HepG2 (cell line): ENCODE measurements at regions not wholly inside any gene's neighbourhood (a gene's known extent, or its start where the extent isn't known, plus 50 kb on each side); places are given as distances from the start of the nearest gene placed in this dataset.
A peak's percentile ranks its signal among the peaks of the same experiment; 100 is the strongest.

Source experiments
- EP300 ChIP-seq, 3 experiments: sonication (generic) in 1 of 3; formaldehyde crosslinking in 1 of 3; IDR thresholded peaks; 2 replicates each; pipeline versions ENCODE4 v1.5.1 to v1.6.1; 2011 to 2020; ENCODE audit warnings: low read depth in 2 of 3, low read length in 2 of 3, borderline replicate concordance in 1 of 3, improper control_type of control experiment in 1 of 3, mild to moderate bottlenecking in 1 of 3, missing genetic modification reagents in 1 of 3, moderate library complexity in 1 of 3
- IKZF1 ChIP-seq: fragments of 450-650 bp; IDR thresholded peaks from 2 replicates; pipeline ENCODE4 v1.7.1; 2016
- MTF1 ChIP-seq: sonication (generic); formaldehyde crosslinking; IDR thresholded peaks from 2 replicates; pipeline ENCODE4 v1.5.0; 2020; ENCODE audit warnings: missing genetic modification reagents
- PCBP1 ChIP-seq: fragments of 200-400 bp; formaldehyde crosslinking; IDR thresholded peaks from 2 replicates; pipeline ENCODE4 v1.6.1; 2017; ENCODE audit warnings: mild to moderate bottlenecking, low read depth, low read length, borderline replicate concordance
- SMARCE1 ChIP-seq: fragments of 450-650 bp; IDR thresholded peaks from 2 replicates; pipeline ENCODE4 v1.6.1; 2017; ENCODE audit warnings: borderline replicate concordance
- TBX2 ChIP-seq: sonication (generic); formaldehyde crosslinking; IDR thresholded peaks from 2 replicates; pipeline ENCODE4 v1.5.0; 2020; ENCODE audit warnings: missing genetic modification reagents, mild to moderate bottlenecking, borderline replicate concordance
- TFDP1 ChIP-seq: IDR thresholded peaks from 2 replicates; pipeline ENCODE4 v1.6.1; 2016; ENCODE audit warnings: missing compliant biosample characterization, missing genetic modification reagents, borderline replicate concordance
- TP53 ChIP-seq: sonication (generic); formaldehyde crosslinking; conservative IDR thresholded peaks from 2 replicates; pipeline ENCODE4 v1.4.0; 2020; ENCODE audit warnings: missing genetic modification reagents
- ZFX ChIP-seq: sonication (generic); formaldehyde crosslinking; IDR thresholded peaks from 2 replicates; pipeline ENCODE4 v1.4.0; 2020; ENCODE audit warnings: mild to moderate bottlenecking, low read depth, missing genetic modification reagents, moderate library complexity
- ZMYM4 ChIP-seq: sonication (generic); formaldehyde crosslinking; IDR thresholded peaks from 2 replicates; pipeline ENCODE4 v1.8.1; 2023; ENCODE audit warnings: mild to moderate bottlenecking, missing genetic modification reagents
- ZNF18 ChIP-seq: sonication (generic); formaldehyde crosslinking; IDR thresholded peaks from 2 replicates; pipeline ENCODE4 v1.8.0; 2022; ENCODE audit warnings: mild to moderate bottlenecking, missing genetic modification reagents; ENCODE audit not compliant: insufficient replicate concordance
- ZNF570 ChIP-seq: sonication (generic); formaldehyde crosslinking; IDR thresholded peaks from 2 replicates; pipeline ENCODE4 v1.4.0; 2020; ENCODE audit warnings: mild to moderate bottlenecking, missing genetic modification reagents, borderline replicate concordance
- ZNF766 ChIP-seq: sonication (generic); formaldehyde crosslinking; IDR thresholded peaks from 2 replicates; pipeline ENCODE4 v1.5.0; 2020; ENCODE audit warnings: missing genetic modification reagents, borderline replicate concordance
- ZSCAN20 ChIP-seq: sonication (generic); formaldehyde crosslinking; IDR thresholded peaks from 2 replicates; pipeline ENCODE4 v1.4.0; 2020; ENCODE audit warnings: missing genetic modification reagents, mild to moderate bottlenecking, borderline replicate concordance
- TF ChIP-seq, protein P1 (sequence below): sonication (generic); formaldehyde crosslinking; IDR thresholded peaks from 2 replicates; pipeline ENCODE4 v1.4.0; 2020; ENCODE audit warnings: missing genetic modification reagents, borderline replicate concordance
- TF ChIP-seq, protein P2 (sequence below): sonication (generic); formaldehyde crosslinking; IDR thresholded peaks from 2 replicates; pipeline ENCODE4 v1.4.0; 2020; ENCODE audit warnings: missing genetic modification reagents, borderline replicate concordance
- TF ChIP-seq, protein P3 (sequence below): sonication (generic); formaldehyde crosslinking; IDR thresholded peaks from 2 replicates; pipeline ENCODE4 v1.4.0; 2020; ENCODE audit warnings: missing genetic modification reagents

GRCh38 chr14:54047645-54048308, 91.2 kb upstream of the BMP4 start (continued):
- TF ChIP-seq SMARCE1 (no peak), EP300 (IDR thresholded peaks at IDR 0.05; ENCODE audit: low read depth in 2 of 2, low read length in 2 of 2) (peak in 1 of 2 experiments; percentile 80; a peak in 2 of 4 replicates), EP300 (CRISPR knock-in tag; IDR thresholded peaks at IDR 0.05; ENCODE audit: borderline replicate concordance) (peak; percentile 77), ZFX (peak; percentile 20; the same call in 1 of the 2 replicates), ZMYM4 (CRISPR knock-in tag) (peak; percentile 91), ZNF766 (CRISPR knock-in tag) (no peak), TBX2 (CRISPR knock-in tag) (peak; percentile 81), TP53 (CRISPR knock-in tag) (no peak), MTF1 (no peak), TFDP1 (CRISPR knock-in tag) (peak; percentile 92), IKZF1 (no peak), ZSCAN20 (CRISPR knock-in tag) (no peak), ZNF570 (no peak), ZNF18 (CRISPR knock-in tag) (no peak), PCBP1 (no peak)
- TF ChIP-seq, protein P1, sequence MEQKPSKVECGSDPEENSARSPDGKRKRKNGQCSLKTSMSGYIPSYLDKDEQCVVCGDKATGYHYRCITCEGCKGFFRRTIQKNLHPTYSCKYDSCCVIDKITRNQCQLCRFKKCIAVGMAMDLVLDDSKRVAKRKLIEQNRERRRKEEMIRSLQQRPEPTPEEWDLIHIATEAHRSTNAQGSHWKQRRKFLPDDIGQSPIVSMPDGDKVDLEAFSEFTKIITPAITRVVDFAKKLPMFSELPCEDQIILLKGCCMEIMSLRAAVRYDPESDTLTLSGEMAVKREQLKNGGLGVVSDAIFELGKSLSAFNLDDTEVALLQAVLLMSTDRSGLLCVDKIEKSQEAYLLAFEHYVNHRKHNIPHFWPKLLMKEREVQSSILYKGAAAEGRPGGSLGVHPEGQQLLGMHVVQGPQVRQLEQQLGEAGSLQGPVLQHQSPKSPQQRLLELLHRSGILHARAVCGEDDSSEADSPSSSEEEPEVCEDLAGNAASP (CRISPR knock-in tag) = peak; percentile 60; the same call in 1 of the 2 replicates
- TF ChIP-seq, protein P2, sequence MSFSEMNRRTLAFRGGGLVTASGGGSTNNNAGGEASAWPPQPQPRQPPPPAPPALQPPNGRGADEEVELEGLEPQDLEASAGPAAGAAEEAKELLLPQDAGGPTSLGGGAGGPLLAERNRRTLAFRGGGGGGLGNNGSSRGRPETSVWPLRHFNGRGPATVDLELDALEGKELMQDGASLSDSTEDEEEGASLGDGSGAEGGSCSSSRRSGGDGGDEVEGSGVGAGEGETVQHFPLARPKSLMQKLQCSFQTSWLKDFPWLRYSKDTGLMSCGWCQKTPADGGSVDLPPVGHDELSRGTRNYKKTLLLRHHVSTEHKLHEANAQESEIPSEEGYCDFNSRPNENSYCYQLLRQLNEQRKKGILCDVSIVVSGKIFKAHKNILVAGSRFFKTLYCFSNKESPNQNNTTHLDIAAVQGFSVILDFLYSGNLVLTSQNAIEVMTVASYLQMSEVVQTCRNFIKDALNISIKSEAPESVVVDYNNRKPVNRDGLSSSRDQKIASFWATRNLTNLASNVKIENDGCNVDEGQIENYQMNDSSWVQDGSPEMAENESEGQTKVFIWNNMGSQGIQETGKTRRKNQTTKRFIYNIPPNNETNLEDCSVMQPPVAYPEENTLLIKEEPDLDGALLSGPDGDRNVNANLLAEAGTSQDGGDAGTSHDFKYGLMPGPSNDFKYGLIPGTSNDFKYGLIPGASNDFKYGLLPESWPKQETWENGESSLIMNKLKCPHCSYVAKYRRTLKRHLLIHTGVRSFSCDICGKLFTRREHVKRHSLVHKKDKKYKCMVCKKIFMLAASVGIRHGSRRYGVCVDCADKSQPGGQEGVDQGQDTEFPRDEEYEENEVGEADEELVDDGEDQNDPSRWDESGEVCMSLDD (CRISPR knock-in tag) = no peak
- TF ChIP-seq, protein P3, sequence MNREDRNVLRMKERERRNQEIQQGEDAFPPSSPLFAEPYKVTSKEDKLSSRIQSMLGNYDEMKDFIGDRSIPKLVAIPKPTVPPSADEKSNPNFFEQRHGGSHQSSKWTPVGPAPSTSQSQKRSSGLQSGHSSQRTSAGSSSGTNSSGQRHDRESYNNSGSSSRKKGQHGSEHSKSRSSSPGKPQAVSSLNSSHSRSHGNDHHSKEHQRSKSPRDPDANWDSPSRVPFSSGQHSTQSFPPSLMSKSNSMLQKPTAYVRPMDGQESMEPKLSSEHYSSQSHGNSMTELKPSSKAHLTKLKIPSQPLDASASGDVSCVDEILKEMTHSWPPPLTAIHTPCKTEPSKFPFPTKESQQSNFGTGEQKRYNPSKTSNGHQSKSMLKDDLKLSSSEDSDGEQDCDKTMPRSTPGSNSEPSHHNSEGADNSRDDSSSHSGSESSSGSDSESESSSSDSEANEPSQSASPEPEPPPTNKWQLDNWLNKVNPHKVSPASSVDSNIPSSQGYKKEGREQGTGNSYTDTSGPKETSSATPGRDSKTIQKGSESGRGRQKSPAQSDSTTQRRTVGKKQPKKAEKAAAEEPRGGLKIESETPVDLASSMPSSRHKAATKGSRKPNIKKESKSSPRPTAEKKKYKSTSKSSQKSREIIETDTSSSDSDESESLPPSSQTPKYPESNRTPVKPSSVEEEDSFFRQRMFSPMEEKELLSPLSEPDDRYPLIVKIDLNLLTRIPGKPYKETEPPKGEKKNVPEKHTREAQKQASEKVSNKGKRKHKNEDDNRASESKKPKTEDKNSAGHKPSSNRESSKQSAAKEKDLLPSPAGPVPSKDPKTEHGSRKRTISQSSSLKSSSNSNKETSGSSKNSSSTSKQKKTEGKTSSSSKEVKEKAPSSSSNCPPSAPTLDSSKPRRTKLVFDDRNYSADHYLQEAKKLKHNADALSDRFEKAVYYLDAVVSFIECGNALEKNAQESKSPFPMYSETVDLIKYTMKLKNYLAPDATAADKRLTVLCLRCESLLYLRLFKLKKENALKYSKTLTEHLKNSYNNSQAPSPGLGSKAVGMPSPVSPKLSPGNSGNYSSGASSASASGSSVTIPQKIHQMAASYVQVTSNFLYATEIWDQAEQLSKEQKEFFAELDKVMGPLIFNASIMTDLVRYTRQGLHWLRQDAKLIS = peak; percentile 50; the same call in 1 of the 2 replicates
